ENCODE measurements at regions not wholly inside any gene's neighbourhood (a gene's known extent, or its start where the extent isn't known, plus 50 kb on each side); places are given as distances from the start of the nearest gene placed in this dataset.
A peak's percentile ranks its signal among the peaks of the same experiment; 100 is the strongest.

DNA sequence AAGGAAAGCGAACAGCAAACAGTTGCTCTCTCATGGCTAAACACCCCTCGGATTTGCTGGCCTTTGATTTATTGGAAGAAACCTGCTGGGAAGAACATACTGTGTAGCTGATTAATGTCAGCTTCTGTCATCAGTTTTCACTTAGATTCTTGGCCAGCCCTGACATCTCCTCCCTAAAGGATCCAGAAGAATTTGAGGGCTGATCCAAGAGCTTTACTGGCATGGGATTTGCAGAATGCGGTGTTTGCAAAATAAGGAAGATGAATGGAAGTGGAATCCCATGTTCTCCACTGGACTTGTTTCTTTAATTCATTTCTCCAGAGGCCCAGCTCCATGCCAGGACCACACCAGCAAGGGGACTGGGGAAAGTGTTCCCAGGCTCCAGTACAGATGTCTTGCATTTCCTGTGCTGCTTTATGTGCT is 80.5 kb downstream of the RDH14 start:
- Mint-ChIP-seq H3K9me3 (no peaks in the 10 kb centered on the region), H3K36me3 (no peaks in the 10 kb centered on the region), H3K4me1 (no peaks in the 10 kb centered on the region), H3K4me3 (no peak overlapping the region), H3K27ac (no peak overlapping the region)
- DNase-seq (ENCODE audit: low spot score in 2 of 2) (no peak), ATAC-seq (no peak)

DNA sequence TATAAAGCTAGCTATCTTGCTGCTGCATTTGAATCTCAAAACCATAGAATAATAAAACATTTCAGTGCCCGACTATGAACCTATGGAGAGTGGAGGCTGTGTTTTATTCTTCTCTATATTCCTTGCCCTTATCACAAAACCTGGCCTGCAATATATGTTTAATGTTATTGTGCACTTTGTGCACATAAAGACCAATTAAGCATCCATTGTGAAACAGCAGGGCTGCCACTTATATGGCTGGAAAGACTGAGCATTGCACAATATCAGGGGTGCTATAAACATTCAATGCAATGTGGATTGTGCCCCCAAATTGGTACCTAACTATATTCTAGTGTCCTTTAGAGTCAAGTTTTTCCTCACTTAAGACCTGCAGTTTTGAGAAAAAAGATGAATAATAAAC is 83.2 kb downstream of the RDH14 start:
- ATAC-seq (no peak), DNase-seq (ENCODE audit: low spot score in 2 of 2) (no peak)
- H3K4me1 Mint-ChIP-seq = peaks cover 5% of the 10 kb centered on the region
- no peaks in the 10 kb centered on the region for H3K9me3 Mint-ChIP-seq
- H3K27ac Mint-ChIP-seq = no peak overlapping the region
- no peak overlapping the region for H3K4me3 Mint-ChIP-seq
- H3K36me3 Mint-ChIP-seq = no peaks in the 10 kb centered on the region

DNA sequence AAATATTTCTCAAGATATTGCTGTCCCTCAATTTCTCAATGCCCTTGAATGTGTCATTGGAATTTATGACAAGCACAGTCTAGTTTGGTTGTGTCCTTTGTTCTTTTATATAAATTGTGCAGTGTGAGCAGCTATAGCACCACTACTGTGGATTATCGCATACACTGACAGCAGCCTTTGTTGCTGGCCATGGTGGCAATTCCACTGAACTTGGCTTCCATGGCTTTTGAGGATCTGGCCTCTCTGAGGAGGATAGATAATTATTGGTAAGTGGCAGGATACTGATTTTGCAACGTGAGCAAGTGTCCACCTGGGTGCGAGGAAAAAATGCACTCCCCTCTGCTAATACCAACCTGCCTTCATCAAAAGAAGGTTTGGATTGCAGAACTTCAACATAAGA is 84.0 kb downstream of the RDH14 start:
- ATAC-seq = no peak
- no peaks in the 10 kb centered on the region for H3K9me3 Mint-ChIP-seq
- no peak for DNase-seq (ENCODE audit: low spot score in 2 of 2)
- no peak overlapping the region for H3K4me3 Mint-ChIP-seq
- H3K27ac Mint-ChIP-seq = no peak overlapping the region
- no peaks in the 10 kb centered on the region for H3K36me3 Mint-ChIP-seq
- H3K4me1 Mint-ChIP-seq = peaks cover 5% of the 10 kb centered on the region

DNA sequence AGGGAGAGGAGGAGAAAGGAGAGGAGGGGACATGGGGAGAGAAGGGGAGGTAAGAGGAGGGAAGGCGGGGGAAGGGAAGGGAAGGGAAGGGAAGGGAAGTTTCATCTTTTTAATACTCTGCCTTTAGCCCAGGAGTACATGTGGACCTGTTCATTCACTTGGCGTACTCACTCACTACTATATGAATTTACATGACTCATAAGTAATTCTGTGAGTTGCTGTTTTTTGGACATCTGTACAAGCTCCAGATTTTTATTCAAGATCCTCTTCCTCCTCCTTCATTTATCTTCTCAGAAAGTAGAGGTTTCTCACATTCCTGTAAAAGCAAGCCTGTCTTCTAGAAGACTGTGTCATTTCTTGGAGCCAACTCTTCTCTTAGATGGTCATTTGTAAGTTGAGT is 84.6 kb downstream of the RDH14 start:
- Mint-ChIP-seq H3K4me1 (peaks cover 5% of the 10 kb centered on the region), H3K36me3 (no peaks in the 10 kb centered on the region), H3K9me3 (no peaks in the 10 kb centered on the region), H3K27ac (no peak overlapping the region), H3K4me3 (no peak overlapping the region)
- ATAC-seq = no peak
- DNase-seq (ENCODE audit: low spot score in 2 of 2) = no peak

DNA sequence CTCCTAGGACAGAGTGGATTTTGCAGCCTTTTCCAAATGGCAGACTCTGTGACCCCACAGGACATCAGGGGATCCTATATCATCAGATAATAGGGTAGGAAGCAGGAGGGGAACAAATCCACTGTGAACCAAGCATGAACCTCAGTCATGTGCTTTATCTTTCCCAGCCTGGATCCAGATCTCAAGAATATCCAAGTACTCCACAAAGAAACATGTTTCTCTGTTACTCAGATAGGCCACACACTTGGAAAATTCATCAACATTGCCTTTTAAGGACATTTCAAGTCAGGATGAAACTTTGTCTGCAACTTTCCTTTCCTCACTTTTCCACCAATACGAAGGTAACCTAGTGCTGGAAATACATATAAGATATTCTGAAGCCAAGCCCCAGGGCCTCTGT is 85.8 kb downstream of the RDH14 start:
- ATAC-seq (no peak), DNase-seq (ENCODE audit: low spot score in 2 of 2) (no peak)
- Mint-ChIP-seq H3K4me3 (no peak overlapping the region), H3K27ac (no peak overlapping the region), H3K9me3 (no peaks in the 10 kb centered on the region), H3K4me1 (peaks cover 5% of the 10 kb centered on the region), H3K36me3 (no peaks in the 10 kb centered on the region)

DNA sequence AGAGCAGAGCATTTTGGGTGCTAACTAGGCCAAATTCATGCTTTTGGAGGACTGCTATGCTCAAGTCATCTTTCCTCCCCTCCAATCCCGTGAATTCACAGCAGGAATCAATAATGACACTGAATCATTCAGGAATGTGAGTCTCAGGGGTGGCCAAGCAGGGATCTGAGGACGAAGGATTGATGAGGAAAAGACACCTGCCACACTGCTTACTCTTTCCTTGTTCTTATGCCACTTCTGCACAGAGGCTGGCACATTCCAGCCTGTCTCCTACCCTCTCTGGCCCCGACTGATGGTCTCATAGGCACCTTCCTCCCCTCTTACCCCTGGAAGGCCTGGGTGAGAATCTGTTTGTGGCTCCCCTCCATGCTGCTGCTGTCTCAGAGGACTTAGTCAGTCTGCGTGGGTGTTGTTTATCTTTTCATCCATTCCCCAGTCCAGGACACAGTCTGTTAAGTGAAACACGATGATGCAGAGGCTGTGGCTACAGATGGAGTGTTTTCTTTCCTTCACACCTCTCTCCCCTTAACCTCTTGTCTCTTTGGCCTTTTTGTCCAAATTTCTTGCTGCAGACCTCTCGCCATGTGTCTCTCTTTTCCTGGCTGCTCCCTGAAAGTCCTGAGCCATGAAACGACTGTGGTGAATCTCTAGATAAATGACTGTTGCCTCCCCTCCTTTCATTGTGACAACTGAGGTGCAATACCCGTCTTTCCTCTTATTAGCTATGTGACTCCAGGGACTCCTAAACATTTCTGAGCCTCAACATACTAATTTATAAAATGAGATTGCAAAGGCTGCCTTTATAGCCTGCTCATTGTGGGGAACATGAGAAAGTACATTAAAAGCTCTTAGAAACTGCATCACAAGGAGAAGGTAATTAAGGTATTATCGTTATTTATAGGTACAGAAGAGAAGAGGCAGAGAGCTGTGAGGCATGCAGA is 86.9 kb downstream of the RDH14 start:
- Mint-ChIP-seq H3K9me3 (no peaks in the 10 kb centered on the region), H3K27ac (no peak overlapping the region), H3K4me3 (no peak overlapping the region), H3K4me1 (peaks cover 5% of the 10 kb centered on the region), H3K36me3 (no peaks in the 10 kb centered on the region)
- peak; percentile 45 for ATAC-seq
- DNase-seq (ENCODE audit: low spot score in 2 of 2) = no peak

DNA sequence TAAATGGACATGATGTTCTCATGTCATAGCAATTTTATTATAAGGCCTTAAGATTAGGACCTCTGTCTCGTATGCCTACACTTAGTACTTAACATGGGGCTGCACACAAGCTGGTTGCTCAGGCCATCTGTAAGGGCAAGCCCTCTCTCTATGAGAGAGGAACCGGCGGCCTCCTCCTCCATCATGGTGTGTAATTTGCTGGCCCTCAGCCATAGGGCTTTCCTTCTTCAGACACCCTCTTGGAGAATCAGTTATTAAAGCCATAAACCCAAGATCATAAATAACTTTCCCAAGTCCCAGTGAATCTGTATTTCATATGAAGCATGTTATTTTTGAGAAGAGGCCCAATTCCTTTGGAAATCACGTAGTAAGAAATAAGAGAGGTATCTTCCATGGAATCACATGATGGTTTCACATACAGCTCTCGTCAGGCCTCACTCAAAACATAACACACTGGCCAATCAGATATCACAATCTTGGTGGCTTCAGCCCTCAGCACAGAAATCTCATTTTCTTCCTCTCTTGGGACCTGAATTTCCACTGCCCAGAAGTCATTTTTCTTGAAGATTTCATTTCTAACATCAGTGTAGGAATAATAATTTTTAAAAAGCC is 92.6 kb downstream of the RDH14 start:
- H3K27ac Mint-ChIP-seq = no peak overlapping the region
- peaks cover 1% of the 10 kb centered on the region for H3K9me3 Mint-ChIP-seq
- no peak for DNase-seq (ENCODE audit: low spot score in 2 of 2)
- H3K4me3 Mint-ChIP-seq = no peak overlapping the region
- ATAC-seq = no peak
- no peaks in the 10 kb centered on the region for H3K4me1 Mint-ChIP-seq
- H3K36me3 Mint-ChIP-seq = no peaks in the 10 kb centered on the region

DNA sequence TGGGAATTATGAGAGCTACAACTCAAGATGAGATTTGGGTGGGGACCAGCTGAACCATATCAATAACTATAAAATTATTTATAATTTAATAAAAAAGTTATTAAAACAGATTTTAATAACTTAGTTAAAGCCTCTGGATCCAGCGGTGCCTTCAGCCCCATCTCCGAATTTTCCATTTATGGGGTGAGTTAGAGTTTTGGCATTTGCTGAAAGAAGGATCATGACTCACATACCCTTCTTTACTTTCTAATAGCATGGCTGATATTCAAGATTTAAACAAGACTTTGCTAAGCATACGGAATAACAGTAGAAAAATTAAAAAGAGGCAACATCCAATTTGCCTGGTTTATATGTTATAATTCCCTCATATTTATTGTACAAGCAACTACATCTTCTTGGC is 94.5 kb downstream of the RDH14 start:
- ATAC-seq = no peak
- H3K36me3 Mint-ChIP-seq = no peaks in the 10 kb centered on the region

DNA sequence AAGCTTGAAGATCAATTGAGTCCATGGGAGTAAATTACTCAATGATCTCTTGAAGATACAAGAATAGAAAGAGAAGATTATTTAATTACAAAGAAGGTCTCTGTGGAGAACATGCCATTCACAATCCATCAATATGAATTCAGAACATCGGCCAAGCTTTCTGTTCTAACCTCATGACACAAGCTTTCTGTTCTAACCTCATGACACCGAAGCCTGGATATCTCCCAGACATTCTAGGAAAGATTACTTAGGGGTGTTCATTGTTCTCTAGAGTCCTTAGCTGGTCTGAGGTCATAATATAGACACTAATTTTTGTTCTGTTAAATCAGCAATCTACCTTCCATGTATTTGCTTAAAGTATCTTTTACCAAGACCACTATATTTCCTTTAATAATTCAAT is 95.5 kb downstream of the RDH14 start:
- Mint-ChIP-seq H3K27ac (no peak overlapping the region), H3K4me3 (no peak overlapping the region)

More for the DNA sequence above, 94.5 kb downstream of the RDH14 start:
- H3K4me3 Mint-ChIP-seq = no peak overlapping the region
- DNase-seq (ENCODE audit: low spot score in 2 of 2) = no peak
- no peak overlapping the region for H3K27ac Mint-ChIP-seq
- no peaks in the 10 kb centered on the region for H3K4me1 Mint-ChIP-seq
- peaks cover 4% of the 10 kb centered on the region for H3K9me3 Mint-ChIP-seq

DNA sequence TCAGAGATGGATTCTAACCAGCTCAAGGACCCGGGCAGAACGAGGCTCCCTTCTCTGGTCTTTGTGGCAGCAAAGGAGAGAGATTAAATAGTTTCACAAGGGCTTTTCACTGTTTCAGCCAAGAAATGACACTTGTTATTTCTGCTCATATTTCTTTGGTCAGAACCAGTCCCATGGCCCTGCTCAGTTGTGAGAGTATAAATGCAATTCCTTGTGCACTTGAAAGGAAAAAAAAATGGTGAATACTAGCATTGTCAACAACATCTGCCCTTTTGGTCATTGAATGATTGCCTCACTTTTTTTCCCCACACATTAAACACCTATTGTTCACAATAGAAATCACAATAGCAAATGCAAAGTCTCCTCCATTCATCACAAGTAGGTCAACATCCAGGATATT is 104.4 kb downstream of the RDH14 start:
- DNase-seq (ENCODE audit: low spot score in 2 of 2) (no peak), ATAC-seq (no peak)
- Mint-ChIP-seq H3K9me3 (no peaks in the 10 kb centered on the region), H3K4me3 (no peak overlapping the region), H3K36me3 (no peaks in the 10 kb centered on the region), H3K27ac (no peak overlapping the region), H3K4me1 (no peaks in the 10 kb centered on the region)

More for the DNA sequence above, 95.5 kb downstream of the RDH14 start:
- DNase-seq (ENCODE audit: low spot score in 2 of 2) (no peak), ATAC-seq (no peak)
- H3K9me3 Mint-ChIP-seq = peaks cover 4% of the 10 kb centered on the region
- no peaks in the 10 kb centered on the region for H3K4me1 Mint-ChIP-seq
- H3K36me3 Mint-ChIP-seq = no peaks in the 10 kb centered on the region

DNA sequence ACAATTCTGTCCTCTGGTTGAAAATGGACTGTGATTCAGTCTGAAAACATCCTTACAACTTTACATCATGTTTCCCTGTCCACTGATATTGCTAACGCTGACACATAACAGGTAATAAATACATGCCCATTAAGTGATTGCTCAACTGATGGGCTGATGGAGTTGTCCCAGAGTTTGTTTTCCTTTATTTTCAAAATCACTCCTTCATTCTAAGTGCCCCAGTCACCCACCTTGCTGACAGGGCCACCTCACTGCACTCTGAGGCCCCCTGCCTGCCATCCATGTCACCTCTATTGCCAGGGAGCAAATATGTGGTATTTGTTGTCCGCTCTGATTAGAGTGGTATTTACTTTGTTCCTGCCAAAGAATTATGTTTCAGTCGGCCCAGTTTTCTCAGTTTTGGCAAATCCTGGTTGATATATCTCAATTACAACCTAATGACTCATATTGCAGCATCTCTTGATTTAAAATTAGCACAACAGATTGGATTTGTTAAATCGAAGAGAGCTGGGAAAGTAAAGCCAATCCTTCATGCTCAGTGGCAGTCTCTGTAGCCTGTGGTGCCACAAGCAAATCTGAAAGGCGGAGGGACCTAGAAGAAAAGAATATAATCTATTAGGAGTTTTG is 105.1 kb downstream of the RDH14 start:
- no peak for DNase-seq (ENCODE audit: low spot score in 2 of 2)

DNA sequence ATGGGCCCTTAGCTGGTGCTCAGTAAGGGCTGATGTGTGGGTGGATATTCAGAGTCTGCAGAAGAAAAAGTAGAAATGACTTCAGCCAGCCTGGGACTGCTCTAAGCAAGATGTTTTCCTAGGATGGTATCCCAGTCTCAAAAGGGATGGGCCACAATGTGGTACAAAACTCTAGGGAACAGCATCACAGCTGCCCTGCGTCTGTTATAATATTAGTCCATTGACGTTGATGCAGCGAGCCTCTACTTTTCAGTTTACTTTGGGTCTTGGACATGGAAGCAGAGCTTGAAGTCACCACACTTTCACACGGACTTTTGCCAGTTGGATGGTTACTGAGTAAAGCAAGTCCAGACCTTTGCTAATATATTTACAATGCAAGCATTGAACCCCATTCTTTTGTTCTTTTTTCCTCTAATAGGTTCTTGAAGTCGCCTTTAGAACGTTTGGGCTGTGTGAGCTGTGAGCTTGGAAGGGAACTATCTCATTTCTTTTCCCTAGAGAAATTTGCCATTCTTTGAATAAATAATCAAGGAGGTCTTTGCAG is 105.7 kb downstream of the RDH14 start:
- H3K9me3 Mint-ChIP-seq = no peaks in the 10 kb centered on the region
- no peak for DNase-seq (ENCODE audit: low spot score in 2 of 2)
- H3K36me3 Mint-ChIP-seq = no peaks in the 10 kb centered on the region
- no peak overlapping the region for H3K4me3 Mint-ChIP-seq
- no peak overlapping the region for H3K27ac Mint-ChIP-seq
- H3K4me1 Mint-ChIP-seq = no peaks in the 10 kb centered on the region
- ATAC-seq = no peak

More for the DNA sequence above, 105.1 kb downstream of the RDH14 start:
- Mint-ChIP-seq H3K27ac (no peak overlapping the region), H3K4me3 (no peak overlapping the region), H3K4me1 (no peaks in the 10 kb centered on the region), H3K9me3 (no peaks in the 10 kb centered on the region), H3K36me3 (no peaks in the 10 kb centered on the region)
- ATAC-seq = no peak

DNA sequence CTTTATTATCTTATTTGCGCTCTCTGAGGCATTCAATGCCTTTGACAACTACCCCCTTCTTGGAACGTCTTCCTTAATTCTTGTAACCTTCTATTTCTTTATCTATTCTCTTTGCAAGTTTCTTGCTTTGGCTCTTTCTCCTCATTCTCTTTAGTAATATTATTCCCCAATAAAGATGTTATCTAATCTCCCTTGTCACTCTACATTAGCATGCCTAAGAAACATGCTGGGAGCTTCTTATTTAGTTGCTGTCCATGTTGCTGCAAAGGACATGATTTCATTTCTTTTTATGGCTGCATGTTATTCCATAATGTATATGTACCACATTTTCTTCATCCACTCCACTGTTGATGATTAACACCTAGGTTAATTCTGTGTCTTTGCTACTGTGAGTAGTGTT is 113.7 kb downstream of the RDH14 start:
- peaks cover 2% of the 10 kb centered on the region for H3K9me3 Mint-ChIP-seq
- no peaks in the 10 kb centered on the region for H3K36me3 Mint-ChIP-seq
- no peak for ATAC-seq
- H3K27ac Mint-ChIP-seq = no peak overlapping the region
- no peak overlapping the region for H3K4me3 Mint-ChIP-seq
- H3K4me1 Mint-ChIP-seq = no peaks in the 10 kb centered on the region
- DNase-seq (ENCODE audit: low spot score in 2 of 2) = no peak

DNA sequence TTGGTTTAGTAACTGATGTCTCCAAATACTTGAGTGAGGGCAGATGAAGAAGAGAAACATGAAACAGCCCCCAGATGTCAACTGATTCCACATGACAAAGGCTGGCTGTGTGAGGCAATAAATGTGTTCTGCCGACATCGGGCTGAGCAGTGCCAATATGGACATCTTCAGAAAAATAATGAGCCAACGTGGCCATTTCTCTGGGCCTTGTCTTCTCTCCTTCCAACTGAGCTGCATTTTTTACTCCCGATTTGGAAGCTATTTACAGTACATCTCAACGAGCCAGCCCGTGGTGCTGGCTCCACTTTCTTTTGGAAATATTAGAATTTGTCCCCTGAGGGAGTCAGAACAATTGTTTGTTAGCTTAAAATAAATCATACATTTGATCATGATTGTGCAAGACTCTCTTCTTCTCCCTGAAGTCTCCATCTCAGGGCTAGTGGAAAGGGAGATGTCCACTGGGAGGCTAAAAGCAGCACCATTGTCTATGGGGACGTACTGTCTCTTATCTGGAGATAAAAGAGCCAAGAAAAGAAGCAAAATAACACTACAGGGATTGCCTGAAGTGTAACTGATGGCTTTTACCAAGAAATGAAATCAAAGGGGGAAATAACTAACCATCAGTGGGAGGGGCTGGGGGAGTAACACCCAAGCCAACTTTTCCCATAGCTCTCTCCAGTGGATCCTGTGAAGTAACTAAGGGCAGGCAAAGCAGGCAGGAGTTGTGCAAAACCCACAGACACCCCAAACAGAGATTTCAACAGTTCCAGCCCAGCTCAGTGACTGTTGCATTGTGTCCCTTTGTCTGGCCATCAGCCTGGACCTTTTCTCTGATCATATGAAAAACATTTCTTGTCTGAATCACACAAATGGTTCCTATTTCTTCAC is 114.8 kb downstream of the RDH14 start:
- Mint-ChIP-seq H3K9me3 (peaks cover 2% of the 10 kb centered on the region), H3K27ac (no peak overlapping the region), H3K4me3 (no peak overlapping the region), H3K36me3 (no peaks in the 10 kb centered on the region), H3K4me1 (no peaks in the 10 kb centered on the region)
- ATAC-seq = no peak
- no peak for DNase-seq (ENCODE audit: low spot score in 2 of 2)

DNA sequence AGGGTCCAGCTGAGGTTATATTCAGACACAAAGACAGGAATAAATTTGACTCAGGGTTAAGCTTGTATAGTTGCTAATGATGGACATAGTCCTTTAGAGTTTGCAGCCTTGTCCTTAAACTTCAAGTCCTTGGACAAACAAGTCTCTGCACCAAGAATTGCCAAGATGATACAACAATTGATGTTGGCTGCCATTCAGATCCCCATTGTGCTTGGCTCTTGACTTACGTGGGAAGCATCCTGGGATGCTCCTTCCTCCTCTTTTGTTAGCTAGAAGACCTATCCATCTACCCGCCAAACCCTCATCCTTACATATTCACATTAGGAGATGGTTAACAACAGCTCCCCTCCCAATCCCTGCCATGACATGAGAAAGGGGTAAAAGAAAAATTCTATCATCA is 115.6 kb downstream of the RDH14 start:
- DNase-seq (ENCODE audit: low spot score in 2 of 2) = no peak
- Mint-ChIP-seq H3K4me3 (no peak overlapping the region), H3K36me3 (no peaks in the 10 kb centered on the region), H3K27ac (no peak overlapping the region), H3K4me1 (no peaks in the 10 kb centered on the region), H3K9me3 (peaks cover 2% of the 10 kb centered on the region)
- ATAC-seq = no peak
